SU-DHL-6 (cell line): ENCODE measurements at regions not wholly inside any gene's neighbourhood (a gene's known extent, or its start where the extent isn't known, plus 50 kb on each side); places are given as distances from the start of the nearest gene placed in this dataset.

Experiments
- CTCF ChIP-seq: fragments of 200-600 bp; sonication (generic); IDR thresholded peaks from one replicate; pipeline ENCODE4 v1.5.1; 2017; ENCODE audit warnings: antibody characterized with exemption, mild to moderate bottlenecking, low read length, moderate library complexity; ENCODE audit not compliant: insufficient read depth, poor library complexity, severe bottlenecking
- EZH2phosphoT487 ChIP-seq: fragments of 200-600 bp; sonication (generic), shearing (Covaris generic); conservative IDR thresholded peaks from 2 replicates; pipeline ENCODE4 v1.6.1; 2018; ENCODE audit warnings: mild to moderate bottlenecking, antibody characterized with exemption, low read length, moderate library complexity, mixed read lengths

DNA sequence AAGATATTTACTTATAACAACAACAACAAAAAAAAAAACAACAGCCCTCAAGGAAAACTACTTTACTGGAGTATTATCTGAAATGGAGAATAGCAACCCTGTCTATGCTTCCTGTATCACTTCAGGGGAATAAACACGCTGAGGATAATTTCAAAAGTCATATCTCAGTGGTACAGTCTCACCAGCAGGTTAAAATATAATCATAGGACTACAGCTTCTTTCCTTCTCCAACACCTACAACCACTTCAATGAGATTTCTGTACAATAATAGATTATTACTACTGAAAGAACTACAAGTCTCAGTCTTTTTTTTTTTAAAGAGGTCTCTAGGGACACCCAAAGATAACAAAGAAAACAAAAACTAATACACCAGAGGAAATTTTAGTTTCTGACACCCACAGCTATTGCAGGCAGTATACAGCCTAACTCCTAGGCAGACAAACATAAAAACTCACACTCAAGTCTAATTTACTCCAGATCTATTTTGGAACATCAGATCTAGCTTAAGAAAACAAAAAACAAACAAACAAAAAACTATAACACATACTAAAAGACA lies 268.2 kb downstream of the BCHE start:
- TF ChIP-seq CTCF (no peak), EZH2phosphoT487 (no peak)
